ENCODE measurements at regions not wholly inside any gene's neighbourhood (a gene's known extent, or its start where the extent isn't known, plus 50 kb on each side); places are given as distances from the start of the nearest gene placed in this dataset.

DNA sequence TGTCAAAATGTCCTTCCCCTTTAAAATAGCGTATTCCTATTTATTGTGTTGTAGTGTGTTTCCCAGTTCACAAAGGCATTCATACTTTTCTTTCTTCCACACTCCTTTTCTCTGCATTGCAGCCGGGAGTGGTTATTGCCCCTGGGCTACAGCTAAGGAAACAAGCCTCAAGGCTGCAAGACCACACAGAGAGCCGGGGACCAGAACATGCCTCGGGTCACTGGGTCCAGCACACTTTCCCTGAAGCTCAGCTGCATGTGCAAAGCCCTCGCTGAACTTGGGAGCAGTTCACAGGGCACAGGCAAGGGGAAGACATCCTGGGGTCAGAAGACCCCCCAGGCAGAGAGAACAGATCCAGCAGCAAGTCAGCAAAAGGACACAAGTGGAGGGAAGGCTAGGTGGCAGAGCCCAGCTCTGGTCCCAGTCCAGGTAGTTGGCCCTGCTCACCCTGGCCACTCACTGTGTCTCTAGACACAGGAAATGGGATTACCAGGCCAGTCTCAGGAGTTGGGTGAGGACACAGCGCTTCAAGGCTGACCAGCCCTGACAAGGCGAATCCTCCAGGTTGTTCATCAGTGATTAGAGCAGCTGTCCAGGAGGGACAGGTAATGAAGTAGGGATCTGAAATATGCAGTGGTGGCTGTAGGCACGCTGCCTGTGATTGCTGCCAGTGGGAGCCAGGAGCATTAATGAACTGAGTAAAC, 118.2 kb downstream of the CD83 start:
- Histone ChIP-seq H3K14ac (ENCODE audit: low read length) (no peak overlapping the region), H3K4ac (ENCODE audit: low read length) (no peak overlapping the region), H3K18ac (ENCODE audit: low read length) (no peak overlapping the region), H3K23ac (ENCODE audit: low read depth, low read length, poor library complexity) (no peak overlapping the region), H2BK12ac (ENCODE audit: low read length) (no peak overlapping the region), H3K4me1 (ENCODE audit: control insufficient read depth in 2 of 2, insufficient read depth in 1 of 2, low read depth in 1 of 2, low read length in 2 of 2) (peaks cover 0 to 5% of the 10 kb centered on the region in 2 donors), H3K79me1 (ENCODE audit: low read depth, low read length) (no peaks in the 10 kb centered on the region), H2BK5ac (ENCODE audit: low read length) (no peak overlapping the region), H3K27ac (replicated peaks; ENCODE audit: low read length) (no peak overlapping the region), H4K8ac (ENCODE audit: low read depth, low read length) (no peak overlapping the region), H3K36me3 (replicated peaks in 1 of 2; ENCODE audit: control insufficient read depth in 2 of 2, insufficient read depth in 2 of 2, low read length in 2 of 2) (no peaks in the 10 kb centered on the region), H2AFZ (ENCODE audit: low read length) (no peak overlapping the region), H2AK5ac (ENCODE audit: low read depth, low read length) (no peak overlapping the region), H2BK120ac (ENCODE audit: low read depth, low read length) (no peak overlapping the region), H3K9me3 (replicated peaks in 1 of 2; ENCODE audit: control insufficient read depth in 2 of 2, insufficient read depth in 1 of 2, low read depth in 1 of 2, low read length in 2 of 2) (no peaks in the 10 kb centered on the region), H4K91ac (ENCODE audit: low read depth, low read length, poor library complexity) (no peak overlapping the region), H2BK15ac (ENCODE audit: low read length) (no peak overlapping the region), H3K9ac (ENCODE audit: low read depth, low read length, poor library complexity) (no peak overlapping the region), H3K4me2 (ENCODE audit: insufficient read depth, low read length, poor library complexity, severe bottlenecking) (no peak overlapping the region), H3K4me3 (ENCODE audit: low read length in 2 of 2) (no peak overlapping the region), H3K27me3 (ENCODE audit: control insufficient read depth in 3 of 3, insufficient read depth in 3 of 3, low read depth in 1 of 3, low read length in 3 of 3) (peaks cover 0 to 13% (median 0%) of the 10 kb centered on the region in 3 experiments)
- no CpG with 5 or more reads among the region's 8 CpGs for WGBS, 2 donors (ENCODE audit: extremely low coverage in 2 of 2, insufficient read length in 2 of 2, insufficient replicate concordance in 1 of 2)
- no peak for DNase-seq (ENCODE audit: low spot score)

DNA sequence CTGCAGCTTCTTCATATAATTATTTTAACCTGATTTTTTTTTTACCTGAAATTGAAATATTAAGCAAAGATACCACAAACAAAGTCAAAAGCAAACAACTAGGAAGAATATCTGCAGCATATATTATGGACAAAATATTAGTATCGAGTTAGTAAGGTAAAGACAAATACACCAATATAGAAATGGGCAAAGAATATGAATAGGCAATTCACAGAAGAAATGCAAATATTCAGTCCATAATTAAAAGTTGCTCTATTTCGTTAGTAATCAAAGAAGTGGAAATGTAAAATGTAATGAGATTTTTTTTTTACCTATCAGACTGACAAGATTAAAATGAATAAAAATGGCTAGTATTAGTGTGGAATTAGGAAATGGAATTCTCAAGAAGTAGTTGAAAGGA, 121.5 kb downstream of the CD83 start:
- Histone ChIP-seq H4K91ac (ENCODE audit: low read depth, low read length, poor library complexity) (no peak overlapping the region), H2BK120ac (ENCODE audit: low read depth, low read length) (no peak overlapping the region), H2AFZ (ENCODE audit: low read length) (no peak overlapping the region), H3K27me3 (ENCODE audit: control insufficient read depth in 3 of 3, insufficient read depth in 3 of 3, low read depth in 1 of 3, low read length in 3 of 3) (peaks cover 0 to 10% (median 0%) of the 10 kb centered on the region in 3 experiments), H3K79me1 (ENCODE audit: low read depth, low read length) (no peaks in the 10 kb centered on the region), H2AK5ac (ENCODE audit: low read depth, low read length) (no peak overlapping the region), H3K4me3 (ENCODE audit: low read length in 2 of 2) (no peak overlapping the region), H3K18ac (ENCODE audit: low read length) (no peak overlapping the region), H3K36me3 (replicated peaks in 1 of 2; ENCODE audit: control insufficient read depth in 2 of 2, insufficient read depth in 2 of 2, low read length in 2 of 2) (no peaks in the 10 kb centered on the region), H3K4me1 (ENCODE audit: control insufficient read depth in 2 of 2, insufficient read depth in 1 of 2, low read depth in 1 of 2, low read length in 2 of 2) (peaks cover 0 to 5% of the 10 kb centered on the region in 2 donors), H3K9ac (ENCODE audit: low read depth, low read length, poor library complexity) (no peak overlapping the region), H3K4me2 (ENCODE audit: insufficient read depth, low read length, poor library complexity, severe bottlenecking) (no peak overlapping the region), H2BK12ac (ENCODE audit: low read length) (no peak overlapping the region), H3K14ac (ENCODE audit: low read length) (no peak overlapping the region), H4K8ac (ENCODE audit: low read depth, low read length) (no peak overlapping the region), H3K9me3 (replicated peaks in 1 of 2; ENCODE audit: control insufficient read depth in 2 of 2, insufficient read depth in 1 of 2, low read depth in 1 of 2, low read length in 2 of 2) (no peaks in the 10 kb centered on the region), H2BK5ac (ENCODE audit: low read length) (no peak overlapping the region), H3K4ac (ENCODE audit: low read length) (no peak overlapping the region), H2BK15ac (ENCODE audit: low read length) (no peak overlapping the region), H3K27ac (replicated peaks; ENCODE audit: low read length) (no peak overlapping the region), H3K23ac (ENCODE audit: low read depth, low read length, poor library complexity) (no peak overlapping the region)
- WGBS, 2 donors (ENCODE audit: extremely low coverage in 2 of 2, insufficient read length in 2 of 2, insufficient replicate concordance in 1 of 2) = no CpG with 5 or more reads among the region's 2 CpGs
- DNase-seq (ENCODE audit: low spot score) = no peak

DNA sequence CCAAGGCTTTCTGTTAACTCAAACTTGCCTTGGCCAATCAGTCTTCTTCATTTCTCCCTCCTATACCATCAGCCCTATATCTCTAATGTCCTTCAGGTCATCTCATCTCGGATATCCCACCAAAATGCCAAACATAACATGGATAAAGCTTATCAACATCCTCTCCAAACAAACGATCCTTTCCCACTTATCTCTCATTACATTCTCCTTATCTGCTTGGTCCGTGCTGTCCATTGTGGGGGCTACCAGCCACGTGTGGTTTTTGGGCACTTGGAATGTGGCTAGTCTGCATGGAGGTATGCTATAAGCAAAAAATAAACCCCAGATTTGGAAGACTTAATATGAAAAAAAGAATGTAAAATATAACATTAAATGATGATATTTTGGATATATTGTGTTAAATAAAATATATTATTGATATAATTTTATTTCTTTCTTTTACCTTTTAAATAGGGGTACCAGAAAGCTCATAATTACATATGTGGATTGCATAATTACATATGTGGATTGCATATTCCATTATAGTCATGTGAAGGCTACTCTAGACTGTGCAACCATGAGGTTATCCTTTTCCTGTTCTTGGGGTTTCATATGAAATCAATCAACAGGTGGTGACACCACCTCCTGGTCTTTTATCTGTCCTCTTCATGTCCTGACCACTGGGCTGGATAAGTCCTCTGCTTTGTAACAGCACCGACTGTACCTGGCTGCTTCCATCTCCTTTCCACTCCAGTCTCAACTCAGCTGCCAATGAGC, 123.0 kb downstream of the CD83 start:
- Histone ChIP-seq H2BK12ac (ENCODE audit: low read length) (no peak overlapping the region), H3K23ac (ENCODE audit: low read depth, low read length, poor library complexity) (no peak overlapping the region), H2BK15ac (ENCODE audit: low read length) (no peak overlapping the region), H3K79me1 (ENCODE audit: low read depth, low read length) (no peaks in the 10 kb centered on the region), H2AFZ (ENCODE audit: low read length) (no peak overlapping the region), H4K8ac (ENCODE audit: low read depth, low read length) (no peak overlapping the region), H4K91ac (ENCODE audit: low read depth, low read length, poor library complexity) (no peak overlapping the region), H3K4me1 (ENCODE audit: control insufficient read depth in 2 of 2, insufficient read depth in 1 of 2, low read depth in 1 of 2, low read length in 2 of 2) (peaks cover 0 to 5% of the 10 kb centered on the region in 2 donors), H3K9ac (ENCODE audit: low read depth, low read length, poor library complexity) (no peak overlapping the region), H3K27ac (replicated peaks; ENCODE audit: low read length) (no peak overlapping the region), H2BK5ac (ENCODE audit: low read length) (no peak overlapping the region), H3K36me3 (replicated peaks in 1 of 2; ENCODE audit: control insufficient read depth in 2 of 2, insufficient read depth in 2 of 2, low read length in 2 of 2) (no peaks in the 10 kb centered on the region), H2AK5ac (ENCODE audit: low read depth, low read length) (no peak overlapping the region), H3K4me3 (ENCODE audit: low read length in 2 of 2) (no peak overlapping the region), H3K9me3 (replicated peaks in 1 of 2; ENCODE audit: control insufficient read depth in 2 of 2, insufficient read depth in 1 of 2, low read depth in 1 of 2, low read length in 2 of 2) (no peaks in the 10 kb centered on the region), H3K18ac (ENCODE audit: low read length) (no peak overlapping the region), H3K4ac (ENCODE audit: low read length) (no peak overlapping the region), H3K14ac (ENCODE audit: low read length) (no peak overlapping the region), H3K4me2 (ENCODE audit: insufficient read depth, low read length, poor library complexity, severe bottlenecking) (no peak overlapping the region), H3K27me3 (ENCODE audit: control insufficient read depth in 3 of 3, insufficient read depth in 3 of 3, low read depth in 1 of 3, low read length in 3 of 3) (peaks cover 0 to 10% (median 0%) of the 10 kb centered on the region in 3 experiments), H2BK120ac (ENCODE audit: low read depth, low read length) (no peak overlapping the region)
- 100% methylated on average over 1 of the region's 5 CpGs for WGBS, 2 donors (ENCODE audit: extremely low coverage in 2 of 2, insufficient read length in 2 of 2, insufficient replicate concordance in 1 of 2)
- no peak for DNase-seq (ENCODE audit: low spot score)

DNA sequence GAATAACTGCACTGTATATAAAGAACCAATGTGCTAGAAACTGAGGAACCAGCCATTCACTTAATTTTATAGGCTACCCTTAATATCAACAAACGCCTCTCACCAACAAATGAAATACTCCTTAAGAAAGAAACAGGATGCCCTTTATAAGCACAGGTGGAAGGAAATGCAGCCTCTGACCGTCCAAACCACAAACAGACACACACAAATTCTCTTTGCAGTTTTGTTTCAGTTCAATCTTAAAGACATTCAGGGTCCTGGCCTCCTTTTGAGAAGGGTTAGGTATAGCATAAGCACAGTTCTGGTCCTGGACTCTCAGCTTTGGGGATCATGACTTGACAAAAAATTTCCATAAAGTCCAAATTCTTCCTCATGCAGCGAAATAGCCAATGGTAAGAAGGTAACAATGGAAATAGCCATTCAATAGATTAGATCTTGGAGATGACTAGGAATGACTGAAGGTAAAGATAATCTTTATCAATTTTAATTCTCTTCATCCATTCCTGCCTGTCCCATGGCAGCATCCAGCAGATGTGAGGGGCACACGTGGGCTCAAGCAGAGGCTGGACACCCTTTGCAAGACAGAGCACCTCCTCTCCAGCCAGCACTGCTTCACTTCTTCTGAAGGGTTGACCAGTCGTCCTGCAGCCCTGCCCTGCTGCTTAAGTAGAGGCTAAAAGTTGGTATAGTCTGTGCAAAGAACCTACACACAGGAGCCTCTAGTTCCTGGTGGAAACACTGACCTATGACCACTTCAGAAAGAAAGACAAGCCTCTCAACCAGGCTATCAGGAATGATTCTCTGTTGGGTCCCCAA, 123.9 kb downstream of the CD83 start:
- no peak overlapping the region for H3K27ac ChIP-seq (replicated peaks; ENCODE audit: low read length)
- H3K14ac ChIP-seq (ENCODE audit: low read length) = no peak overlapping the region
- H3K4me3 ChIP-seq (ENCODE audit: low read length in 2 of 2) = no peak overlapping the region
- H2BK5ac ChIP-seq (ENCODE audit: low read length) = no peak overlapping the region
- H3K18ac ChIP-seq (ENCODE audit: low read length) = no peak overlapping the region
- no peak overlapping the region for H2AFZ ChIP-seq (ENCODE audit: low read length)
- H2BK120ac ChIP-seq (ENCODE audit: low read depth, low read length) = no peak overlapping the region
- no peaks in the 10 kb centered on the region for H3K36me3 ChIP-seq (replicated peaks in 1 of 2; ENCODE audit: control insufficient read depth in 2 of 2, insufficient read depth in 2 of 2, low read length in 2 of 2)
- H3K79me1 ChIP-seq (ENCODE audit: low read depth, low read length) = no peaks in the 10 kb centered on the region
- H4K91ac ChIP-seq (ENCODE audit: low read depth, low read length, poor library complexity) = no peak overlapping the region
- DNase-seq (ENCODE audit: low spot score) = no peak
- no peaks in the 10 kb centered on the region for H3K9me3 ChIP-seq (replicated peaks in 1 of 2; ENCODE audit: control insufficient read depth in 2 of 2, insufficient read depth in 1 of 2, low read depth in 1 of 2, low read length in 2 of 2)
- no peak overlapping the region for H2AK5ac ChIP-seq (ENCODE audit: low read depth, low read length)
- H3K9ac ChIP-seq (ENCODE audit: low read depth, low read length, poor library complexity) = no peak overlapping the region
- no peak overlapping the region for H3K4ac ChIP-seq (ENCODE audit: low read length)
- peaks cover 0 to 2% (median 0%) of the 10 kb centered on the region in 3 experiments for H3K27me3 ChIP-seq (ENCODE audit: control insufficient read depth in 3 of 3, insufficient read depth in 3 of 3, low read depth in 1 of 3, low read length in 3 of 3)
- H3K23ac ChIP-seq (ENCODE audit: low read depth, low read length, poor library complexity) = no peak overlapping the region
- WGBS, 2 donors (ENCODE audit: extremely low coverage in 2 of 2, insufficient read length in 2 of 2, insufficient replicate concordance in 1 of 2) = no CpG with 5 or more reads among the region's 5 CpGs
- no peak overlapping the region for H4K8ac ChIP-seq (ENCODE audit: low read depth, low read length)
- H3K4me1 ChIP-seq (ENCODE audit: control insufficient read depth in 2 of 2, insufficient read depth in 1 of 2, low read depth in 1 of 2, low read length in 2 of 2) = peaks cover 0 to 7% of the 10 kb centered on the region in 2 donors
- no peak overlapping the region for H2BK12ac ChIP-seq (ENCODE audit: low read length)
- no peak overlapping the region for H3K4me2 ChIP-seq (ENCODE audit: insufficient read depth, low read length, poor library complexity, severe bottlenecking)
- H2BK15ac ChIP-seq (ENCODE audit: low read length) = no peak overlapping the region
